ENCODE measurements at regions not wholly inside any gene's neighbourhood (a gene's known extent, or its start where the extent isn't known, plus 50 kb on each side); places are given as distances from the start of the nearest gene placed in this dataset.

DNA sequence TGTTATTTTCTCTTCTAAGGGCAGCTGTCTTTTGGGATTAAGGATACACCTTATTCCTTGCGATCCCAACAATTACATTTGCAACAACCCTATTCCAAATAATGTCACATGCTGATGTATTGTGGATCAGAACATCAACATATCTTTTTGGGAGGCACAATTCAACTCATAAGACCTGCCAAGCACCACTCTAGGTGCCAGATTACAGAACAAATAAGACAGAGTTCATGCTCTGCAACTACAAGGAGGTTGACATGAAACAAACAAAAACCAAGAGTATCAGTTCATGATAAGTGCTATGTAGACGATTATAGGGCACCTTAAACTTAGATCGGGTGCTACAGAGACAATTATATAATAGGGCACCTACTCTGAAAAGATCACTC, 203.2 kb upstream of the SGK1 start:
- in situ Hi-C loops (cut with HindIII; ENCODE audit: low sequenced_read_pairs): loop anchor here (5.0 to 10.0 kb wide), 2 partner anchors 54 to 304 kb away; no protein-coding TSS in a partner anchor
- no peak for TF ChIP-seq CTCF (IDR thresholded peaks at IDR 0.05; ENCODE audit: low read depth, low read length, missing control alignments)
- no peak overlapping the region for H3K4me3 ChIP-seq (ENCODE audit: low read depth, low read length)
- DNase-seq (ENCODE audit: low read depth): no peak

DNA sequence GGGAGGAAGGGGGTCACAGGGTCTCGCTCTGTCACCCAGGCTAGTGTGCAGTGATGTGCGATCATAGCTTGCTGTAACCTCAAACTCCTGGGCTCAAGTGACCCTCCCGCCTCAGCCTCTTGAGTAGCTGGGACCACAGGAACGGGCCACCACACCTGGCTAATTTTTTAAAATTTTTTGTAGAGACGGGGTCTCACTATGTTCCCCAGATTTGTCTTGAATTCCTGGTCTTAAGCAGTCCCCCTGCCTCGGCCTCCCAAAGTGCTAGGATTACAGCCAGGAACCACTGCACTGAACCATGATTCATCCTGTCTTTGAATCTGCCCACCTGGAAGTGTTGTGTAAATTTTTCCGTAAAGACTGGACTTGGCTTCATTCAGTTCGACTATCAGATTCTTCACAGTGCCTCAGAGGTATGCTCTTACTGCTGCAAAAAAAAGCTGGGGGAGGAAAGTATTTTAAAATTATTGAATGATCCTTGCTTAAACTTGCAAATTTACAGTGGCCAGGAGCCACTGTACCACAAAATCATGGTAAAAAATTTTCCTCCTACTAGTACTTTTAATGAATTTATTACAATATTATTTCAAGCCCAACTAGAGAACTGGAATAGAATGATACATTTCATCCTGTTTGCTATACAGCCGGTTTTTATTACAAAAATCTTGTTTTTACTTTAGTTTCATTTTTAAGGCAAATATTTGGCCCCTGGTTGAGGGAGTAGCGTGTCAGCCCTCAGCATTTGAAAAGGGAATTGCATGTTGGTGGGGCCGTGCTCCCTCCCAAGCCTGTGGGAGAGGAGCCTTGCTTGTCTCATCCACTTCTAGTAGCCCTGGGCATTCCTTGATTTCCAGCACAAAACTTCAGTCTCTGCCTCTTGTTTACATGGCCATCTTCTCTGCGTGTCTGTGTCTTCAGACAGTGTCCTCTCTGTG, 202.5 kb upstream of the SGK1 start:
- in situ Hi-C loops (cut with HindIII; ENCODE audit: low sequenced_read_pairs): loop anchor here (5.0 to 10.0 kb wide), 2 partner anchors 53 to 304 kb away; no protein-coding TSS in a partner anchor
- H3K4me3 ChIP-seq (ENCODE audit: low read depth, low read length): no peak overlapping the region
- DNase-seq (ENCODE audit: low read depth): peak; percentile 49
- no peak for TF ChIP-seq CTCF (IDR thresholded peaks at IDR 0.05; ENCODE audit: low read depth, low read length, missing control alignments)

- TF ChIP-seq CTCF (IDR thresholded peaks at IDR 0.05; ENCODE audit: low read depth, low read length, missing control alignments): no peak
- no peak for DNase-seq (ENCODE audit: low read depth)
- in situ Hi-C loops (cut with HindIII; ENCODE audit: low sequenced_read_pairs): no loop called here
- no peak overlapping the region for H3K4me3 ChIP-seq (ENCODE audit: low read depth, low read length)
Observed at GRCh38 chr6:134519465-134519864, 201.6 kb upstream of the SGK1 start.

DNA sequence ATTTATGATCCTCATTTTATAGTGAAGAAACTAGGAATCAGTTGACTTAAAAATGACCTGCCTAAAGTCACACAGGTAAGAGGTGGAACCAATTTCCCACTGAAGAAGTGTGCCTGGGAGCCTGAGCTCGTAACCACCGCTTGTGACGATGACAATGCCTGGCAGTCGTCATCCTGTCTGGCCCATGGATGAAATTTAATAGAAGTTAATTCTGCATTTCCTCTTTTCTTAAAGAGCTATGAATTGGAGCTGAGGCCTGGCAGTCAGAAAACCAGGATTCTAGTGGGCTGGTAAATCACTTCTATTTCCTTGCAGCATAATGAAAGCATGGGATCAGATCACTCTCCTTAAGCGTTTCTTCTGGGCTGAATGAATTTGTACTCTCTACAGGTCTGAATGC, 200.0 kb upstream of the SGK1 start:
- TF ChIP-seq CTCF (IDR thresholded peaks at IDR 0.05; ENCODE audit: low read depth, low read length, missing control alignments): no peak
- no peak for DNase-seq (ENCODE audit: low read depth)
- no peak overlapping the region for H3K4me3 ChIP-seq (ENCODE audit: low read depth, low read length)
- in situ Hi-C loops (cut with HindIII; ENCODE audit: low sequenced_read_pairs): no loop called here

- H3K4me3 ChIP-seq (ENCODE audit: low read depth, low read length): no peak overlapping the region
- no peak for TF ChIP-seq CTCF (IDR thresholded peaks at IDR 0.05; ENCODE audit: low read depth, low read length, missing control alignments)
- in situ Hi-C loops (cut with HindIII; ENCODE audit: low sequenced_read_pairs): no loop called here
- peak; percentile 70 for DNase-seq (ENCODE audit: low read depth)
Observed at GRCh38 chr6:134517145-134517658, 199.3 kb upstream of the SGK1 start.

- in situ Hi-C loops (cut with HindIII; ENCODE audit: low sequenced_read_pairs): no loop called here
Observed at GRCh38 chr6:134516582-134516981, 198.7 kb upstream of the SGK1 start.

More at GRCh38 chr6:134516582-134516981, 198.7 kb upstream of the SGK1 start:
- no peak overlapping the region for H3K4me3 ChIP-seq (ENCODE audit: low read depth, low read length)
- no peak for DNase-seq (ENCODE audit: low read depth)
- TF ChIP-seq CTCF (IDR thresholded peaks at IDR 0.05; ENCODE audit: low read depth, low read length, missing control alignments): no peak
